AG04450 (cell line): ENCODE measurements at regions not wholly inside any gene's neighbourhood (a gene's known extent, or its start where the extent isn't known, plus 50 kb on each side); places are given as distances from the start of the nearest gene placed in this dataset.
A peak's percentile ranks its signal among the peaks of the same experiment; 100 is the strongest.

Experiments used
- CTCF ChIA-PET: fragments of 300-600, 350-600 bp; formaldehyde crosslinking; extraction: SDS; loops from one replicate; lab custom pipeline; 2022; ENCODE audit warnings: antibody characterized with exemption, inconsistent platforms; lab: Charles Lee
- POLR2A ChIA-PET: fragments of 350-600 bp; formaldehyde crosslinking; extraction: SDS; loops from one replicate; lab custom pipeline; 2021; ENCODE audit warnings: antibody characterized with exemption, inconsistent platforms; lab: Yijun Ruan, JAX
- DNase-seq: peaks from one replicate; pipeline ENCODE4 v3.0.0-alpha.2; 2011; ENCODE audit warnings: low read depth, low spot score
- H3K27ac ChIP-seq: one replicate; pipeline ENCODE4 v1.5.1; 2012; ENCODE audit warnings: low read depth, low read length, control low read depth
- H3K27me3 ChIP-seq: one replicate; pipeline ENCODE4 v1.6.0; 2012; ENCODE audit warnings: low read length; ENCODE audit not compliant: control insufficient read depth, insufficient read depth
- H3K4me3 ChIP-seq: 2 replicates; pipeline ENCODE4 v1.5.1; 2011; ENCODE audit warnings: mild to moderate bottlenecking, low read depth, low read length, control low read depth
- H3K9me3 ChIP-seq: 2 replicates; pipeline ENCODE4 v1.5.1; 2012; ENCODE audit warnings: low read length; ENCODE audit not compliant: control insufficient read depth, insufficient read depth
- TF ChIP-seq, protein P1 (sequence below): IDR thresholded peaks from 2 replicates; pipeline ENCODE4 v1.5.1; 2011; ENCODE audit warnings: low read depth, low read length, control low read depth, inconsistent platforms

DNA sequence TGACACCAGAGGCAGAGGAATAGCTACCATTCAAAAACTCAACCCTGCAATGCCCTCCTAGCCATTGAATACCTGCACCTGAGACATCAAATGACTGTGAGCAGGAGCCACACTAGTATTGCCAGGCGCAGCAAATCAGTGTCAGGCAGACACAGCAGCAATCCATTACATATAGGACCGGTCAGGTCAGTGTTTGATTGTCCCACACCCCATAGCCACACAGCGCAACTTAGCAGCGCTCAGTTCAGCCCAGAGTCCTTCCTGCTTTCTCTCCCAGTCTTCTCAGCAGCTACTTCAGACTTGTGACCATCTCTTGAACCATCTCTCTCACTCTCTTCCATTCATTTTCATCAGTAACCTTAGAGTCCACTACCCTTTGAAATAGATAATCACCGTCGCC lies 181.6 kb upstream of the GPR12 start:
- no peak for DNase-seq
- no peak overlapping the region for H3K4me3 ChIP-seq
- no peak overlapping the region for H3K27ac ChIP-seq
- ChIA-PET CTCF (interaction anchor here (0.5 to 8.6 kb wide), 10 partner anchors 12 to 1042 kb away, joined by 3 to 75 read pairs (median 4); no protein-coding TSS in a partner anchor), POLR2A (no interaction called here)
- TF ChIP-seq, protein P1, sequence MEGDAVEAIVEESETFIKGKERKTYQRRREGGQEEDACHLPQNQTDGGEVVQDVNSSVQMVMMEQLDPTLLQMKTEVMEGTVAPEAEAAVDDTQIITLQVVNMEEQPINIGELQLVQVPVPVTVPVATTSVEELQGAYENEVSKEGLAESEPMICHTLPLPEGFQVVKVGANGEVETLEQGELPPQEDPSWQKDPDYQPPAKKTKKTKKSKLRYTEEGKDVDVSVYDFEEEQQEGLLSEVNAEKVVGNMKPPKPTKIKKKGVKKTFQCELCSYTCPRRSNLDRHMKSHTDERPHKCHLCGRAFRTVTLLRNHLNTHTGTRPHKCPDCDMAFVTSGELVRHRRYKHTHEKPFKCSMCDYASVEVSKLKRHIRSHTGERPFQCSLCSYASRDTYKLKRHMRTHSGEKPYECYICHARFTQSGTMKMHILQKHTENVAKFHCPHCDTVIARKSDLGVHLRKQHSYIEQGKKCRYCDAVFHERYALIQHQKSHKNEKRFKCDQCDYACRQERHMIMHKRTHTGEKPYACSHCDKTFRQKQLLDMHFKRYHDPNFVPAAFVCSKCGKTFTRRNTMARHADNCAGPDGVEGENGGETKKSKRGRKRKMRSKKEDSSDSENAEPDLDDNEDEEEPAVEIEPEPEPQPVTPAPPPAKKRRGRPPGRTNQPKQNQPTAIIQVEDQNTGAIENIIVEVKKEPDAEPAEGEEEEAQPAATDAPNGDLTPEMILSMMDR = no peak
- no peaks in the 10 kb centered on the region for H3K9me3 ChIP-seq
- H3K27me3 ChIP-seq = peaks cover 3% of the 10 kb centered on the region

DNA sequence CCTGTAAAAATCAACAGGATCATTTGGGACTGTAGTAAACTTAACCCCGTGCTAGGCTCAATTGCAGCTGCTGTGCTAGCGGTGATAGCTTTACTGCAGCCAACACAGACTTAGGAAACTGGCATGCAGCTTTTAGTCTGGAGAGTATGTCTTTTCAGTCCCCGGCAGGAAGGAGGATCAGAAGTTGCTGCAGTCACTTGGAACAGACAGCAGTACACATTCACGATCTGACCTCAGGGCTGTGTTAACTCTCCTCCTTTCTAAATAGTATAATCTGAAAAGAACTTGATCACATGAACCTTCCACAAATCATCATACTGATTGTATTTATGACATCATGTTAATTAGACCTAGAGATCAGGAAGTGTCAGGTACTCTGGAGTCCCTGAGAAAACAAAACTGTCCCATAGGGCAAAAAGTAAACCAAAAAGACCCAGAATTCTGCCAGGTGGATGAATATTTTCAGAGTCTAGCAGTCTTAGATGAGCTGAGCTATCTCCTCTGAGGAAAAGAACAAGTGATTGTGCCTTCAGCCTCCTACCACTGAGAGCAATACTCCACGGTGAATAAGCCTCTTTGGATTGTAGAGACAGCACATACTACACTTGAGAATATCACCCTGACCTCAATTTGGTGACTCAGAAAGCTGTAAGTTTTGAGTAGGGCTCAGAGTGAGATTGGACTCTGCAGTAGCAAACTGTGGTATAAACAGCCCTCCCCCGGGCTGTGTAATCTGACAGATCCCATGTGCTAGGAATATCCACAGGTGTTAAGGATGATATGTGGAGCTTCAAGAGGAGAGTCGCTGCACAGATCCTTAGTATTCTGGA lies 181.0 kb upstream of the GPR12 start:
- Histone ChIP-seq H3K4me3 (no peak overlapping the region), H3K27me3 (peaks cover 7% of the 10 kb centered on the region), H3K9me3 (no peaks in the 10 kb centered on the region), H3K27ac (no peak overlapping the region)
- peak; percentile 49 for DNase-seq
- CTCF ChIA-PET = interaction anchor here (0.5 to 8.6 kb wide), 11 partner anchors 11 to 1043 kb away, joined by 3 to 75 read pairs (median 4); no protein-coding TSS in a partner anchor
- TF ChIP-seq, protein P1 = no peak
- POLR2A ChIA-PET = no interaction called here

DNA sequence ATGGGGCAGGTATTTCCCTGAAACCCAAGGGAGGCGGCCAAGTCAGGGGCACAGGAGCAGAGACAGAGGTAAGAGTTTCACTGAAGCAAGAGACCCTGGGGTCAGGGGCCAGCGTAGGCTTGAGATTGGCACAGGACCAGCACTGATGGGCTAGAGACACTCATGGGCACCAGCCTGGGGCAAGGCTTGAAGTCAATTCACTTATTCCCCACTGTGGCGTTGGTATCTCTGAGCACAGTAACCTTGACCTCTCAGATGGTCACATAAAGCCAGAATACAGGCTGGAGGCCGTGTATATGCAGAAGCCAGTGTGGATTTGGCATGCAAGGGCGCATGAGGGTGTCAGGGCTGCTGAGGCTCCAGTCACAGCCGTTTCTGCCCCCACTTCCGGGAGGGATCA lies 173.5 kb upstream of the GPR12 start:
- Histone ChIP-seq H3K27me3 (peaks cover 12% of the 10 kb centered on the region), H3K9me3 (no peaks in the 10 kb centered on the region), H3K27ac (no peak overlapping the region), H3K4me3 (no peak overlapping the region)
- TF ChIP-seq, protein P1 = no peak
- ChIA-PET CTCF (no interaction called here), POLR2A (no interaction called here)
- no peak for DNase-seq

DNA sequence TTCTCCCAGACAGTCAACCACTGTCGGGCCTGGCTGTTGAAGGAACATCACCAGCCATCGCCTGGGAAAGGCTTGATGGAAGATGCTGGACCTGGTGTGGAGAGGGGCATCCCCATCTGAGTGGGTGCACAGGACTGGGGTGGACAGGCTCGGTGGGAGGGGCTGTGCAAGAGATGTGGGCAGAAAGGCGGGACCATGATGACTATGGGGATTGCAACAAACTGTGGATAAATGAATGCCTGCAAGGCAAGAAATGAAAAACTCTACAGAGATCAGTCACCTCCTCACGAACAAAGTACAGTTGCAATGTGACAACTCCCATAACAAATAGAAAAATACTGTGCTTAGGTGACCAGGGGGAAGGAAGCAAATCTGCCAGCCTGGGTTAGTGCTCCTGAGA lies 171.9 kb upstream of the GPR12 start:
- POLR2A ChIA-PET = no interaction called here
- CTCF ChIA-PET = interaction anchor here (3.5 to 4.3 kb wide), 3 partner anchors 11 to 748 kb away, joined by 31 to 75 read pairs (median 33); no protein-coding TSS in a partner anchor
- no peak for DNase-seq
- TF ChIP-seq, protein P1 = no peak
- no peaks in the 10 kb centered on the region for H3K9me3 ChIP-seq
- peaks cover 13% of the 10 kb centered on the region for H3K27me3 ChIP-seq
- no peak overlapping the region for H3K4me3 ChIP-seq
- no peak overlapping the region for H3K27ac ChIP-seq
